ENCODE measurements at regions not wholly inside any gene's neighbourhood (a gene's known extent, or its start where the extent isn't known, plus 50 kb on each side); places are given as distances from the start of the nearest gene placed in this dataset.
A peak's percentile ranks its signal among the peaks of the same experiment; 100 is the strongest.

DNA sequence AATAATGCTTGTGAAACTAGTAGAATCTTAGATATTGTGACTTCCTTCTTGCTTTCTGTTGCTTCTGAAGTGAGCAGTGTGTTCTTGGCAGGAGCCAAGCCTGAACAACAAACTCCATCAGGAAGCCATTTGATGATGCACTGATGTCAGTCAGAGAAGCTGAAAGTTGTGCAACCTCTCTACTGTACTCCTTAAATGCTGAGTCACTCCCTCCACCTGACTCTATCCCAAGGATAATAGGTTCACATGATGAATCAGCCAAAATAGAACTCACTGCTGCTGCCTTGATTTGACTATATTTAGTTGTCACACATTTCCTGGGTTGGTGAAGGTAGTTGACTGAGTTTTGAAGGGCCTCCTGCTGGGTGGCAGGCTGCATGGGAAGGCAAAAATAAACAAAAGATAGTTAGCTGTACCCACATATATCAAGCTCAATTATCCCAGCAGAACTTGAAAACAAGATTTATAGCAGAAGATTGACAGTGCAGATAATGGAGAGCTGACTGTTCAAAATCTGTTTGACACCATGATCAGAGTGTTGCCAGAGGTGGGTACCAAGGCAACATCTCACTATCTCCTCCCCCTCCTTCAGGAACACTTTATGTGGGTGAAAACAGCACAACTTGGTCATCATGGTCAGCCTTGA, 328.4 kb upstream of the DPH6 start:
- TF ChIP-seq, protein P1, sequence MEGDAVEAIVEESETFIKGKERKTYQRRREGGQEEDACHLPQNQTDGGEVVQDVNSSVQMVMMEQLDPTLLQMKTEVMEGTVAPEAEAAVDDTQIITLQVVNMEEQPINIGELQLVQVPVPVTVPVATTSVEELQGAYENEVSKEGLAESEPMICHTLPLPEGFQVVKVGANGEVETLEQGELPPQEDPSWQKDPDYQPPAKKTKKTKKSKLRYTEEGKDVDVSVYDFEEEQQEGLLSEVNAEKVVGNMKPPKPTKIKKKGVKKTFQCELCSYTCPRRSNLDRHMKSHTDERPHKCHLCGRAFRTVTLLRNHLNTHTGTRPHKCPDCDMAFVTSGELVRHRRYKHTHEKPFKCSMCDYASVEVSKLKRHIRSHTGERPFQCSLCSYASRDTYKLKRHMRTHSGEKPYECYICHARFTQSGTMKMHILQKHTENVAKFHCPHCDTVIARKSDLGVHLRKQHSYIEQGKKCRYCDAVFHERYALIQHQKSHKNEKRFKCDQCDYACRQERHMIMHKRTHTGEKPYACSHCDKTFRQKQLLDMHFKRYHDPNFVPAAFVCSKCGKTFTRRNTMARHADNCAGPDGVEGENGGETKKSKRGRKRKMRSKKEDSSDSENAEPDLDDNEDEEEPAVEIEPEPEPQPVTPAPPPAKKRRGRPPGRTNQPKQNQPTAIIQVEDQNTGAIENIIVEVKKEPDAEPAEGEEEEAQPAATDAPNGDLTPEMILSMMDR (conservative IDR thresholded peaks at IDR 0.05; ENCODE audit: low read depth, low read length): no peak
- TF ChIP-seq RAD21 (IDR thresholded peaks at IDR 0.05; ENCODE audit: low read length): no peak
- TF ChIP-seq MAZ (IDR thresholded peaks at IDR 0.05; ENCODE audit: borderline replicate concordance, low read depth, low read length): no peak
- no peak for TF ChIP-seq BHLHE40 (IDR thresholded peaks at IDR 0.05; ENCODE audit: low read depth, low read length)
- peak; percentile 51; the same call in 1 of the 2 replicates for TF ChIP-seq FOS (IDR thresholded peaks at IDR 0.05; ENCODE audit: low read depth, low read length)

Data from IMR-90 (cell line).